SK-N-SH (cell line): ENCODE measurements at regions not wholly inside any gene's neighbourhood (a gene's known extent, or its start where the extent isn't known, plus 50 kb on each side); places are given as distances from the start of the nearest gene placed in this dataset.

ENCODE experiments used
- CTCF ChIA-PET: fragments of 300-600, 350-600 bp; formaldehyde crosslinking; extraction: SDS; loops from one replicate; lab custom pipeline; 2021; lab: Yijun Ruan, JAX
- POLR2A ChIA-PET: fragments of 350-600 bp; sonication (Branson Sonifier 250); formaldehyde crosslinking; extraction: SDS; loops from one replicate; lab custom pipeline; 2020; ENCODE audit warnings: antibody characterized with exemption, inconsistent platforms; lab: Yijun Ruan, JAX
- DNase-seq: peaks from one replicate; pipeline ENCODE4 v3.0.0; 2012
- H2AFZ ChIP-seq: fragments of 200-600 bp; sonication (generic); 2 replicates; pipeline ENCODE4 v1.8.1; 2016; ENCODE audit warnings: antibody characterized with exemption, mild to moderate bottlenecking, low read depth
- H3F3A ChIP-seq: fragments of 200-600 bp; sonication (generic); replicated peaks from 2 replicates; pipeline ENCODE3; 2016; ENCODE audit warnings: antibody characterized with exemption, mild to moderate bottlenecking; ENCODE audit not compliant: insufficient read depth
- H3K27ac ChIP-seq, 2 experiments: fragments of 200-500 bp in 1 of 2; fragments of 200-600 bp in 1 of 2; sonication (Bioruptor generic) in 1 of 2; sonication (generic), shearing (Covaris generic) in 1 of 2; 2 replicates each; pipeline versions ENCODE4 v1.5.1 to v1.6.1; 2014 to 2016; ENCODE audit warnings: low read depth in 2 of 2, inconsistent platforms in 1 of 2, low read length in 1 of 2, mild to moderate bottlenecking in 1 of 2, mixed read lengths in 1 of 2
- H3K27me3 ChIP-seq: fragments of 200-600 bp; sonication (generic), shearing (Covaris generic); 2 replicates; pipeline ENCODE4 v1.6.1; 2016; ENCODE audit warnings: mixed run types; ENCODE audit not compliant: insufficient read depth
- H3K36me3 ChIP-seq, 2 experiments: fragments of 200-500 bp in 1 of 2; fragments of 200-600 bp in 1 of 2; sonication (Bioruptor generic) in 1 of 2; sonication (generic) in 1 of 2; replicated peaks in 1 of 2; 2 replicates each; pipeline versions ENCODE3 to v1.5.1; 2014 to 2016; ENCODE audit warnings: low read length in 1 of 2, mild to moderate bottlenecking in 1 of 2; ENCODE audit not compliant: insufficient read depth in 2 of 2, control insufficient read depth in 1 of 2
- H3K4me1 ChIP-seq, 2 experiments: fragments of 200-500 bp in 1 of 2; fragments of 200-600 bp in 1 of 2; sonication (Bioruptor generic) in 1 of 2; sonication (generic), shearing (Covaris generic) in 1 of 2; 2 replicates each; pipeline versions ENCODE4 v1.5.1 to v1.6.1; 2014 to 2016; ENCODE audit warnings: low read depth in 1 of 2, low read length in 1 of 2, mixed run types in 1 of 2; ENCODE audit not compliant: insufficient read depth in 2 of 2, control insufficient read depth in 1 of 2
- H3K4me2 ChIP-seq: fragments of 200-600 bp; sonication (generic), shearing (Covaris generic); 2 replicates; pipeline ENCODE4 v1.6.1; 2017; ENCODE audit warnings: mixed run types
- H3K4me3 ChIP-seq, 2 experiments: fragments of 200-500 bp in 1 of 2; fragments of 200-600 bp in 1 of 2; sonication (Bioruptor generic) in 1 of 2; sonication (generic), shearing (Covaris generic) in 1 of 2; 2 replicates each; pipeline versions ENCODE4 v1.5.1 to v1.8.1; 2014 to 2016; ENCODE audit warnings: low read depth in 2 of 2, inconsistent platforms in 1 of 2, low read length in 1 of 2, mild to moderate bottlenecking in 1 of 2, mixed read lengths in 1 of 2, moderate library complexity in 1 of 2
- H3K79me2 ChIP-seq: fragments of 200-600 bp; sonication (generic); 2 replicates; pipeline ENCODE4 v1.8.1; 2017; ENCODE audit warnings: mild to moderate bottlenecking; ENCODE audit not compliant: insufficient read depth
- H3K9ac ChIP-seq: fragments of 200-600 bp; sonication (generic); 2 replicates; pipeline ENCODE4 v1.6.1; 2017; ENCODE audit warnings: mixed run types
- H3K9me2 ChIP-seq: fragments of 200-600 bp; sonication (generic); 2 replicates; pipeline ENCODE4 v1.6.1; 2017; ENCODE audit warnings: mixed run types
- H3K9me3 ChIP-seq: fragments of 200-600 bp; sonication (generic); 2 replicates; pipeline ENCODE4 v1.6.1; 2017; ENCODE audit warnings: mixed run types, mild to moderate bottlenecking, moderate library complexity
- H4K20me1 ChIP-seq: fragments of 200-600 bp; sonication (generic); 2 replicates; pipeline ENCODE4 v1.6.1; 2017; ENCODE audit warnings: mild to moderate bottlenecking, mixed run types; ENCODE audit not compliant: insufficient read depth
- CTCF ChIP-seq: fragments of 200-600 bp; sonication (generic); IDR thresholded peaks from 2 replicates; pipeline ENCODE4 v1.6.1; 2017; ENCODE audit warnings: antibody characterized with exemption, mild to moderate bottlenecking, moderate library complexity
- EP300 ChIP-seq, 2 experiments: IDR thresholded peaks; 2 replicates each; pipeline versions ENCODE4 v1.4.0 to v1.6.1; 2012; ENCODE audit warnings: borderline replicate concordance in 1 of 2, low read depth in 1 of 2, low read length in 1 of 2
- FOSL2 ChIP-seq: IDR thresholded peaks from 2 replicates; pipeline ENCODE4 v1.4.0; 2012; ENCODE audit warnings: low read depth, mild to moderate bottlenecking, moderate library complexity, borderline replicate concordance
- GABPA ChIP-seq: IDR thresholded peaks from 2 replicates; pipeline ENCODE4 v1.4.0; 2012; ENCODE audit warnings: low read depth, mild to moderate bottlenecking
- PBX3 ChIP-seq: IDR thresholded peaks from 2 replicates; pipeline ENCODE4; 2012
- POLR2AphosphoS5 ChIP-seq: IDR thresholded peaks from 2 replicates; pipeline ENCODE4 v1.6.1; 2012; ENCODE audit warnings: low read depth, low read length
- SIN3A ChIP-seq: IDR thresholded peaks from 2 replicates; pipeline ENCODE4 v1.6.1; 2012; ENCODE audit warnings: low read depth, mild to moderate bottlenecking, low read length, moderate library complexity, borderline replicate concordance
- SMC3 ChIP-seq: IDR thresholded peaks from 2 replicates; pipeline ENCODE4 v1.6.1; 2012; ENCODE audit warnings: low read depth, low read length, improper control_type of control experiment
- ZBTB33 ChIP-seq: IDR thresholded peaks from 2 replicates; pipeline ENCODE4 v1.4.0; 2012; ENCODE audit warnings: low read depth, borderline replicate concordance

- TF ChIP-seq PBX3 (no peak), CTCF (no peak)
Measured at GRCh38 chr2:196289000-196289399, 117.6 kb upstream of the STK17B start (continued).

- H3K36me3 ChIP-seq: no peaks in the 10 kb centered on the region
- peaks cover 8 to 22% of the 10 kb centered on the region in 2 experiments for H3K4me1 ChIP-seq
- no peaks in the 10 kb centered on the region for H3K9me3 ChIP-seq
- no peak for DNase-seq
- H3K27ac ChIP-seq: no peak overlapping the region
- H3K9ac ChIP-seq: no peak overlapping the region
- H2AFZ ChIP-seq: no peak overlapping the region
- H3K79me2 ChIP-seq: no peaks in the 10 kb centered on the region
- CTCF ChIA-PET: interaction anchor here (0.6 to 1.6 kb wide), 4 partner anchors 8 to 212 kb away, joined by 3 to 4 read pairs (median 4); no protein-coding TSS in a partner anchor
- H3K9me2 ChIP-seq: no peaks in the 10 kb centered on the region
- POLR2A ChIA-PET: interaction anchor here (0.6 kb wide), 1 partner anchor 41 kb away, joined by 6 read pairs; no protein-coding TSS in a partner anchor
- H3K4me2 ChIP-seq: no peak overlapping the region
- peaks cover 19% of the 10 kb centered on the region for H3F3A ChIP-seq
- no peaks in the 10 kb centered on the region for H3K27me3 ChIP-seq
- TF ChIP-seq SMC3 (no peak), SIN3A (no peak), EP300 (IDR thresholded peaks at IDR 0.05; ENCODE audit: borderline replicate concordance in 1 of 2, low read depth in 1 of 2, low read length in 1 of 2) (no peak), ZBTB33 (no peak), CTCF (no peak), POLR2AphosphoS5 (no peak), GABPA (no peak), FOSL2 (no peak)
- no peaks in the 10 kb centered on the region for H4K20me1 ChIP-seq
- H3K4me3 ChIP-seq: no peak overlapping the region
Measured at GRCh38 chr2:196290136-196290535, 118.8 kb upstream of the STK17B start.
